HEK293T (cell line): ENCODE measurements at regions not wholly inside any gene's neighbourhood (a gene's known extent, or its start where the extent isn't known, plus 50 kb on each side); places are given as distances from the start of the nearest gene placed in this dataset.

Experiments
- CTCF ChIA-PET: fragments of 350-600 bp; formaldehyde crosslinking; extraction: SDS; loops from one replicate; lab custom pipeline; 2021; ENCODE audit warnings: antibody characterized with exemption, inconsistent platforms; lab: Yijun Ruan, JAX
- POLR2A ChIA-PET: fragments of 350-600 bp; formaldehyde crosslinking; extraction: SDS; loops from one replicate; lab custom pipeline; 2020; ENCODE audit warnings: antibody characterized with exemption, inconsistent platforms; lab: Yijun Ruan, JAX
- DNase-seq: peaks from one replicate; pipeline ENCODE4 v3.0.0; 2012; ENCODE audit warnings: mixed read lengths; ENCODE audit errors: extremely low spot score
- ARNT ChIP-seq: fragments of 450-650 bp; IDR thresholded peaks from 2 replicates; pipeline ENCODE4 v1.6.1; 2017; ENCODE audit warnings: mild to moderate bottlenecking
- BHLHE40 ChIP-seq: fragments of 450-650 bp; IDR thresholded peaks from 2 replicates; pipeline ENCODE4 v1.6.1; 2016; ENCODE audit warnings: mild to moderate bottlenecking, moderate library complexity, borderline replicate concordance
- CTBP1 ChIP-seq: fragments of 450-650 bp; IDR thresholded peaks from 2 replicates; pipeline ENCODE4 v1.6.1; 2016; ENCODE audit warnings: borderline replicate concordance
- ELF4 ChIP-seq: fragments of 450-650 bp; IDR thresholded peaks from 2 replicates; pipeline ENCODE4 v1.6.1; 2017; ENCODE audit warnings: antibody characterized with exemption
- FOXA1 ChIP-seq: fragments of 450-650 bp; IDR thresholded peaks from 2 replicates; pipeline ENCODE4 v1.6.1; 2016; ENCODE audit warnings: mild to moderate bottlenecking
- FOXK2 ChIP-seq: fragments of 450-650 bp; IDR thresholded peaks from 2 replicates; pipeline ENCODE4 v1.6.1; 2016; ENCODE audit warnings: mild to moderate bottlenecking
- FOXM1 ChIP-seq: fragments of 450-650 bp; IDR thresholded peaks from 2 replicates; pipeline ENCODE4 v1.6.1; 2017; ENCODE audit warnings: mild to moderate bottlenecking, borderline replicate concordance
- HDGF ChIP-seq: fragments of 450-650 bp; IDR thresholded peaks from 2 replicates; pipeline ENCODE4 v1.6.1; 2017; ENCODE audit warnings: antibody characterized with exemption, borderline replicate concordance
- L3MBTL2 ChIP-seq: fragments of 450-650 bp; conservative IDR thresholded peaks from 2 replicates; pipeline ENCODE4 v1.6.1; 2016; ENCODE audit warnings: mild to moderate bottlenecking
- LEF1 ChIP-seq: fragments of 450-650 bp; IDR thresholded peaks from 2 replicates; pipeline ENCODE4 v1.6.1; 2017; ENCODE audit warnings: mild to moderate bottlenecking, borderline replicate concordance
- NFRKB ChIP-seq: fragments of 450-650 bp; IDR thresholded peaks from 2 replicates; pipeline ENCODE4 v1.6.1; 2016; ENCODE audit warnings: mild to moderate bottlenecking, moderate library complexity
- SP1 ChIP-seq: fragments of 450-650 bp; IDR thresholded peaks from 2 replicates; pipeline ENCODE4 v1.6.1; 2017
- SUZ12 ChIP-seq: fragments of 450-650 bp; IDR thresholded peaks from 2 replicates; pipeline ENCODE4 v1.6.1; 2016; ENCODE audit warnings: mild to moderate bottlenecking
- TARDBP ChIP-seq: fragments of 450-650 bp; IDR thresholded peaks from 2 replicates; pipeline ENCODE4 v1.6.1; 2016
- ZNF384 ChIP-seq: fragments of 450-650 bp; IDR thresholded peaks from 2 replicates; pipeline ENCODE4 v1.6.1; 2016
- TF ChIP-seq, protein P1 (sequence below): fragments of 450-650 bp; IDR thresholded peaks from 2 replicates; pipeline ENCODE4 v1.6.1; 2016

- no peak for DNase-seq
- ChIA-PET CTCF (interaction anchor here (0.7 kb wide), 1 partner anchor 121 kb away, joined by 3 read pairs; no protein-coding TSS in a partner anchor), POLR2A (interaction anchor here (0.8 kb wide), 1 partner anchor 13 kb away, joined by 3 read pairs; no protein-coding TSS in a partner anchor)
- TF ChIP-seq LEF1 = no peak
- TF ChIP-seq FOXA1 = no peak
- no peak for TF ChIP-seq BHLHE40
- no peak for TF ChIP-seq NFRKB
- no peak for TF ChIP-seq HDGF
- no peak for TF ChIP-seq CTBP1
- TF ChIP-seq SUZ12 = no peak
- TF ChIP-seq ZNF384 = no peak
Measured at GRCh38 chr5:68711293-68712200, 382.3 kb upstream of the SLC30A5 start.

DNA sequence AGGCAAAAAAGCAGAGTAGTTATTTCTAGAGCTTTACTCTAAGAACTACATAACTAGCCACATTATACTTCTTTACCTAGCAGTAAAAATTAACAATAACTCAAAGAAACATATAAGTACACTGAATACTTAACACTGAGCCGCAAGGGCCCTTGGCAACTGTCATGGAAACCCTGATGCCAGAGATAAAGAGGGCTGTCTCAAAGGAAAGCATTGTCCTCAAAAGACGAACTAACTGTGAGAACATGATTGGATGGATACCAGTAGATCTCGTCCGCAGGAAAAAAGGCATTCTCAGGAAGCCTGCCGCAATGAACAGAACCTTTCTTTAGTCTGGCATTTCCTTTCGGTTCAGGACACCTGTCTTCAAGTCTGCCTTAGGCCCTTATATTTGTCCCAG, 379.0 kb upstream of the SLC30A5 start:
- no peak for DNase-seq
- ChIA-PET CTCF (no interaction called here), POLR2A (no interaction called here)
- no peak for TF ChIP-seq LEF1
- TF ChIP-seq, protein P1, sequence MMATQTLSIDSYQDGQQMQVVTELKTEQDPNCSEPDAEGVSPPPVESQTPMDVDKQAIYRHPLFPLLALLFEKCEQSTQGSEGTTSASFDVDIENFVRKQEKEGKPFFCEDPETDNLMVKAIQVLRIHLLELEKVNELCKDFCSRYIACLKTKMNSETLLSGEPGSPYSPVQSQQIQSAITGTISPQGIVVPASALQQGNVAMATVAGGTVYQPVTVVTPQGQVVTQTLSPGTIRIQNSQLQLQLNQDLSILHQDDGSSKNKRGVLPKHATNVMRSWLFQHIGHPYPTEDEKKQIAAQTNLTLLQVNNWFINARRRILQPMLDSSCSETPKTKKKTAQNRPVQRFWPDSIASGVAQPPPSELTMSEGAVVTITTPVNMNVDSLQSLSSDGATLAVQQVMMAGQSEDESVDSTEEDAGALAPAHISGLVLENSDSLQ = no peak
- no peak for TF ChIP-seq BHLHE40
- TF ChIP-seq SUZ12 = no peak
- TF ChIP-seq FOXK2 = no peak
- TF ChIP-seq ARNT = no peak
- TF ChIP-seq FOXM1 = no peak
- TF ChIP-seq ELF4 = no peak
- TF ChIP-seq ZNF384 = no peak
- TF ChIP-seq L3MBTL2 = no peak
- no peak for TF ChIP-seq TARDBP
- no peak for TF ChIP-seq HDGF
- no peak for TF ChIP-seq NFRKB
- TF ChIP-seq SP1 = no peak
- TF ChIP-seq FOXA1 = no peak
- no peak for TF ChIP-seq CTBP1

- no peak for TF ChIP-seq HDGF
- TF ChIP-seq, protein P1 = no peak
- no peak for TF ChIP-seq TARDBP
- TF ChIP-seq SP1 = no peak
- TF ChIP-seq ARNT = no peak
- no peak for TF ChIP-seq NFRKB
- no peak for TF ChIP-seq ELF4
- no peak for TF ChIP-seq SUZ12
- no peak for TF ChIP-seq FOXK2
- TF ChIP-seq BHLHE40 = no peak
- TF ChIP-seq CTBP1 = no peak
- no peak for TF ChIP-seq FOXA1
- no peak for TF ChIP-seq ZNF384
- TF ChIP-seq LEF1 = no peak
- TF ChIP-seq FOXM1 = no peak
- TF ChIP-seq L3MBTL2 = no peak
- no peak for DNase-seq
- ChIA-PET POLR2A (no interaction called here), CTCF (interaction anchor here (0.6 kb wide), 1 partner anchor 197 kb away, joined by 3 read pairs; no protein-coding TSS in a partner anchor)
Measured at GRCh38 chr5:68720884-68721610, 372.8 kb upstream of the SLC30A5 start.

GRCh38 chr5:68722357-68722756, 371.5 kb upstream of the SLC30A5 start:
- CTCF ChIA-PET = no interaction called here

GRCh38 chr5:68725905-68726683, 367.7 kb upstream of the SLC30A5 start:
- ChIA-PET CTCF (no interaction called here), POLR2A (no interaction called here)
- DNase-seq = no peak
- TF ChIP-seq TARDBP (no peak), CTBP1 (no peak), ZNF384 (no peak), NFRKB (no peak), FOXK2 (no peak), BHLHE40 (no peak), SP1 (no peak), ELF4 (no peak), FOXM1 (no peak), SUZ12 (no peak), L3MBTL2 (no peak), HDGF (no peak), LEF1 (no peak)
- TF ChIP-seq, protein P1 = no peak

More at GRCh38 chr5:68722357-68722756, 371.5 kb upstream of the SLC30A5 start:
- TF ChIP-seq ELF4 (no peak), SUZ12 (no peak), NFRKB (no peak), CTBP1 (no peak), BHLHE40 (no peak), HDGF (no peak), ARNT (no peak), ZNF384 (no peak), L3MBTL2 (no peak), FOXA1 (no peak), SP1 (no peak), FOXM1 (no peak), LEF1 (no peak), TARDBP (no peak), FOXK2 (no peak)
- TF ChIP-seq, protein P1 = no peak
- DNase-seq = no peak
- POLR2A ChIA-PET = no interaction called here
